ENCODE measurements at regions not wholly inside any gene's neighbourhood (a gene's known extent, or its start where the extent isn't known, plus 50 kb on each side); places are given as distances from the start of the nearest gene placed in this dataset.

DNA sequence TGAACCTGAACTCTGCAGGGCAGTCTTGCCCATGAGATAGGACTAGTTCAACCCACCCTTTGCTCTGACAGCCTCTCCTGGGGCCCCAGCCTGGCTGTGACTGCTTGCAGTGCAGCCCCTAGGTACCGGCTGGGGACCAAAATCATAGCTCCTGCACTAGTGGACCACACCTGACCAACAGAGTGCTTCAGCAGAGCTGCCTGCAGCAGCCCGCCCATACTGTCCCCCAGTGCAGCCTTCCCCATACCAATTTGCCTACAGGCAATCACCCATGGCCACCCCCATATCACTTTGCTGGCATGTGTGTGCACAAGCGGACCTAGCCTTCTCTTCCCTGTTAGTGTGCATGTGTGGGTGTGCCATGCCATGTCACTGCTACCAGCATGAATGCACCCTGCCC, 347.6 kb upstream of the MPDZ start:
- no peak for DNase-seq (ENCODE audit: low spot score in 2 of 2, unreplicated experiment in 2 of 2)
- no peak overlapping the region for H3K27ac Mint-ChIP-seq
- peaks cover 55% of the 10 kb centered on the region for H3K9me3 Mint-ChIP-seq
- H3K27me3 Mint-ChIP-seq (ENCODE audit: low read depth), result no peaks in the 10 kb centered on the region
- H3K36me3 Mint-ChIP-seq, result peaks cover 32% of the 10 kb centered on the region
- TF ChIP-seq CTCF (IDR thresholded peaks at IDR 0.05; ENCODE audit: unreplicated experiment), result no peak
- H3K4me1 Mint-ChIP-seq, result no peaks in the 10 kb centered on the region
- no peak overlapping the region for H3K4me3 Mint-ChIP-seq

GRCh38 chr9:13626601-13627000, 347.1 kb upstream of the MPDZ start:
- Mint-ChIP-seq H3K27me3 (ENCODE audit: low read depth) (no peaks in the 10 kb centered on the region), H3K27ac (no peak overlapping the region), H3K4me3 (no peak overlapping the region), H3K4me1 (peaks cover 1% of the 10 kb centered on the region), H3K36me3 (peaks cover 32% of the 10 kb centered on the region), H3K9me3 (peaks cover 50% of the 10 kb centered on the region)
- DNase-seq (ENCODE audit: low spot score in 2 of 2, unreplicated experiment in 2 of 2), result no peak
- no peak for TF ChIP-seq CTCF (IDR thresholded peaks at IDR 0.05; ENCODE audit: unreplicated experiment)

- Mint-ChIP-seq H3K4me3 (no peak overlapping the region), H3K27me3 (ENCODE audit: low read depth) (no peaks in the 10 kb centered on the region), H3K4me1 (peaks cover 18% of the 10 kb centered on the region), H3K36me3 (peaks cover 2% of the 10 kb centered on the region), H3K27ac (peak overlapping the region; percentile 72), H3K9me3 (peaks cover 11% of the 10 kb centered on the region)
- TF ChIP-seq CTCF (IDR thresholded peaks at IDR 0.05; ENCODE audit: unreplicated experiment), result no peak
- DNase-seq (ENCODE audit: low spot score in 2 of 2, unreplicated experiment in 2 of 2), result no peak
These were observed 342.5 kb upstream of the MPDZ start for GRCh38 chr9:13621872-13622564.

GRCh38 chr9:13616491-13617035, 337.1 kb upstream of the MPDZ start:
- no peak for DNase-seq (ENCODE audit: low spot score in 2 of 2, unreplicated experiment in 2 of 2)
- TF ChIP-seq CTCF (IDR thresholded peaks at IDR 0.05; ENCODE audit: unreplicated experiment), result no peak
- Mint-ChIP-seq H3K4me3 (no peak overlapping the region), H3K36me3 (no peaks in the 10 kb centered on the region), H3K27ac (peak overlapping the region; percentile 13), H3K4me1 (peaks cover 46% of the 10 kb centered on the region), H3K27me3 (ENCODE audit: low read depth) (no peaks in the 10 kb centered on the region), H3K9me3 (peaks cover 3% of the 10 kb centered on the region)

DNA sequence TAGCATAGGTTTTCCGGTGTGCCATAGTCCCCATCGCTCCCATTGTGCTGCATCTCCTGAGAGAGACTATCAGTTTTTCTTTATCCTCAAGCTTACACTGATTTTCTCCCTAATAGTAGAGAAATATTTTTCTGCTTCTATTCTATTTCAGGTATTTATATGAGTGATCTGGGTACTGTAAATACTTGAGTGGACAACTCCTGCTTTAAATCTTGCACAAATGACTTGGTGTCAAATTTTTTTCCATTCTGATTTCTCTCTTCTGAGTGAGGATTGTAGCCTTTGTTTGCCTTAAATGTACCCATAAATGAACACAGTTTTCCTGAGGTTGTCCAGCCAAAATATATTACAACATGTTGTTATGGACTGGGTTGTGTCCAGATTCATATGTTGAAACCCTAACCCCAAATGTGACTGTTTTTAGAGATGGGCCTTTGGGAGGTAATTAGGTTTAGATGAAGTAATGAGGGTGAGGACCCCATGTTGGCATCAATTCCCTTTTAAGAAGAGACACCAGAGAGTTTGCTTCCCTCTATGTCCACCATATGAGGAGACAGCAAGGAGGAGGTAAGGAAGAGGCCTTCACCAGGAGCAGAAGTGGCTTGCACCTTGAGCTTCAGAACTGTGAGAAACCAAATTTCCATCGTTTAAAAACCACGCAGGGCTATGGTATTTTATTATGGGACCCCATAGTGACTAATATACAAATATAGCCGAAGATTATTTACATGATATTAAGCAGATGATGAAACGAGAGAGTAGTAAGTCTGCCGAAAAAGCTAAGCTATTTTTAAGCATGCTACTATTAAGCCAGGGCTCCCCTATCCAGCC, 336.4 kb upstream of the MPDZ start:
- TF ChIP-seq CTCF (IDR thresholded peaks at IDR 0.05; ENCODE audit: unreplicated experiment), result no peak
- no peak for DNase-seq (ENCODE audit: low spot score in 2 of 2, unreplicated experiment in 2 of 2)
- no peaks in the 10 kb centered on the region for H3K27me3 Mint-ChIP-seq (ENCODE audit: low read depth)
- no peak overlapping the region for H3K4me3 Mint-ChIP-seq
- H3K4me1 Mint-ChIP-seq, result peaks cover 40% of the 10 kb centered on the region
- peaks cover 2% of the 10 kb centered on the region for H3K36me3 Mint-ChIP-seq
- H3K27ac Mint-ChIP-seq, result peak overlapping the region; percentile 33
- H3K9me3 Mint-ChIP-seq, result peaks cover 7% of the 10 kb centered on the region
